Naive thymus-derived CD4-positive, alpha-beta T cell (primary cell): ENCODE measurements at regions not wholly inside any gene's neighbourhood (a gene's known extent, or its start where the extent isn't known, plus 50 kb on each side); places are given as distances from the start of the nearest gene placed in this dataset.
"Not testable (repeated sequence)": the region's sequence is repeated elsewhere in the genome, so short reads cannot be mapped to it uniquely, and the experiment has no call there.

ENCODE experiments used
- ATAC-seq: fragments of 150-1000 bp; cut with Tn5 transposase; 2 replicates; pipeline ENCODE4 v1.10.0; 2021; ENCODE audit warnings: mild to moderate bottlenecking, moderate library complexity
- CTCF ChIA-PET: fragments of 350-600 bp; sonication (Branson Sonifier 250); formaldehyde crosslinking; loops from one replicate; lab custom pipeline; 2021; ENCODE audit warnings: antibody characterized with exemption; lab: Charles Lee
- POLR2A ChIA-PET: fragments of 350-600 bp; sonication (Branson Sonifier 250); formaldehyde crosslinking; loops from one replicate; lab custom pipeline; 2021; ENCODE audit warnings: antibody characterized with exemption, inconsistent platforms; lab: Charles Lee
- DNase-seq, 9 donors: peaks; one replicate each; pipeline versions ENCODE4 v3.0.0 to v3.0.0-alpha.2; 2020 to 2022; ENCODE audit warnings: mixed read lengths in 1 of 9
- H3K27ac ChIP-seq: one replicate; pipeline ENCODE4 v1.7.0; 2013; ENCODE audit warnings: mild to moderate bottlenecking, low read depth, low read length, moderate library complexity
- H3K27me3 ChIP-seq, 2 donors: one replicate each; pipeline ENCODE4 v1.7.0; 2013; ENCODE audit warnings: low read length in 2 of 2, mild to moderate bottlenecking in 2 of 2, moderate library complexity in 2 of 2; ENCODE audit not compliant: control insufficient read depth in 2 of 2, insufficient read depth in 2 of 2
- H3K36me3 ChIP-seq, 3 experiments: 1 replicate in 2 of 3; 2 replicates in 1 of 3; pipeline ENCODE4 v1.7.0; 2013; ENCODE audit warnings: low read length in 3 of 3, mild to moderate bottlenecking in 3 of 3, moderate library complexity in 1 of 3; ENCODE audit not compliant: insufficient read depth in 3 of 3, control insufficient read depth in 2 of 3
- H3K4me1 ChIP-seq, 2 donors: one replicate each; pipeline ENCODE4 v1.7.0; 2013; ENCODE audit warnings: low read length in 2 of 2, mild to moderate bottlenecking in 2 of 2, moderate library complexity in 1 of 2; ENCODE audit not compliant: control insufficient read depth in 2 of 2, insufficient read depth in 2 of 2
- H3K4me3 ChIP-seq: 2 replicates; pipeline ENCODE4 v1.7.0; 2013; ENCODE audit warnings: mild to moderate bottlenecking, low read length
- H3K9me3 ChIP-seq, 3 experiments: 1 replicate in 2 of 3; 2 replicates in 1 of 3; pipeline ENCODE4 v1.7.0; 2013; ENCODE audit warnings: low read length in 3 of 3; ENCODE audit not compliant: control insufficient read depth in 2 of 3
- H3K27ac Mint-ChIP-seq, 9 donors: one replicate each; pipeline ENCODE4 v1.8.0; 2020 to 2022; ENCODE audit warnings: mixed read lengths in 9 of 9, mild to moderate bottlenecking in 8 of 9, moderate library complexity in 5 of 9, inconsistent platforms in 2 of 9
- H3K27me3 Mint-ChIP-seq, 5 donors: one replicate each; pipeline ENCODE4 v1.8.0; 2021 to 2022; ENCODE audit warnings: mixed read lengths in 5 of 5, mild to moderate bottlenecking in 1 of 5
- H3K36me3 Mint-ChIP-seq, 5 donors: one replicate each; pipeline ENCODE4 v1.8.0; 2020 to 2022; ENCODE audit warnings: mixed read lengths in 5 of 5, mild to moderate bottlenecking in 3 of 5, inconsistent platforms in 1 of 5
- H3K4me1 Mint-ChIP-seq, 7 donors: one replicate each; pipeline ENCODE4 v1.8.0; 2020 to 2022; ENCODE audit warnings: mixed read lengths in 7 of 7, mild to moderate bottlenecking in 3 of 7, inconsistent platforms in 1 of 7
- H3K4me3 Mint-ChIP-seq, 10 donors: one replicate each; pipeline ENCODE4 v1.8.0; 2020 to 2022; ENCODE audit warnings: mild to moderate bottlenecking in 10 of 10, mixed read lengths in 10 of 10, moderate library complexity in 6 of 10, inconsistent platforms in 2 of 10
- H3K9me3 Mint-ChIP-seq, 11 donors: one replicate each; pipeline ENCODE4 v1.8.0; 2020 to 2022; ENCODE audit warnings: mixed read lengths in 11 of 11, mild to moderate bottlenecking in 4 of 11, inconsistent platforms in 1 of 11, moderate library complexity in 1 of 11
- intact Hi-C, 2 donors: fragments of 100-400 bp; cut with micrococcal nuclease; formaldehyde crosslinking; loops; one replicate each; pipeline ENCODE4 v1.15.1; 2023

GRCh38 chr15:20292422-20293005 is 249.1 kb downstream of the GOLGA6L6 start:
- H3K9me3 ChIP-seq, H3K4me3 Mint-ChIP-seq, H3K4me1 ChIP-seq, H3K27me3 Mint-ChIP-seq, H3K36me3 Mint-ChIP-seq, ATAC-seq, H3K4me3 ChIP-seq, H3K27ac Mint-ChIP-seq, H3K4me1 Mint-ChIP-seq, H3K27ac ChIP-seq, CTCF ChIA-PET, POLR2A ChIA-PET, intact Hi-C loops, DNase-seq, H3K27me3 ChIP-seq, H3K36me3 ChIP-seq, H3K9me3 Mint-ChIP-seq: not testable (repeated sequence)

GRCh38 chr15:20291616-20292015 is 250.0 kb downstream of the GOLGA6L6 start:
- H3K36me3 ChIP-seq, H3K36me3 Mint-ChIP-seq, H3K9me3 ChIP-seq, H3K27me3 ChIP-seq, ATAC-seq, POLR2A ChIA-PET, DNase-seq, H3K4me3 ChIP-seq, CTCF ChIA-PET, H3K4me3 Mint-ChIP-seq, H3K9me3 Mint-ChIP-seq, H3K4me1 ChIP-seq, intact Hi-C loops, H3K27ac Mint-ChIP-seq, H3K27me3 Mint-ChIP-seq, H3K4me1 Mint-ChIP-seq, H3K27ac ChIP-seq: not testable (repeated sequence)

GRCh38 chr15:20290606-20291005 is 251.0 kb downstream of the GOLGA6L6 start:
- H3K4me3 ChIP-seq, H3K4me3 Mint-ChIP-seq, H3K36me3 ChIP-seq, H3K9me3 ChIP-seq, H3K27ac Mint-ChIP-seq, intact Hi-C loops, H3K27me3 Mint-ChIP-seq, POLR2A ChIA-PET, H3K9me3 Mint-ChIP-seq, H3K27me3 ChIP-seq, H3K4me1 ChIP-seq, CTCF ChIA-PET, H3K4me1 Mint-ChIP-seq, ATAC-seq, H3K36me3 Mint-ChIP-seq, H3K27ac ChIP-seq: not testable (repeated sequence)
- DNase-seq = peak in 1 of 9 donors; percentile 20

- H3K4me3 Mint-ChIP-seq, H3K4me3 ChIP-seq, H3K4me1 Mint-ChIP-seq, ATAC-seq, H3K27me3 Mint-ChIP-seq, H3K27me3 ChIP-seq, DNase-seq, H3K9me3 ChIP-seq, POLR2A ChIA-PET, H3K27ac ChIP-seq, H3K4me1 ChIP-seq, H3K36me3 ChIP-seq, CTCF ChIA-PET, intact Hi-C loops, H3K9me3 Mint-ChIP-seq, H3K36me3 Mint-ChIP-seq, H3K27ac Mint-ChIP-seq: not testable (repeated sequence)
Measured at GRCh38 chr15:20289538-20290103, 252.0 kb downstream of the GOLGA6L6 start.

- H3K4me1 Mint-ChIP-seq, CTCF ChIA-PET, H3K36me3 ChIP-seq, H3K4me3 ChIP-seq, POLR2A ChIA-PET, intact Hi-C loops, H3K4me3 Mint-ChIP-seq, ATAC-seq, H3K4me1 ChIP-seq, H3K27me3 Mint-ChIP-seq, H3K36me3 Mint-ChIP-seq, H3K27ac ChIP-seq, H3K9me3 ChIP-seq, H3K27ac Mint-ChIP-seq, H3K9me3 Mint-ChIP-seq, H3K27me3 ChIP-seq: not testable (repeated sequence)
- peak in 1 of 9 donors; percentile 14 for DNase-seq
Measured at GRCh38 chr15:20288800-20289537, 252.6 kb downstream of the GOLGA6L6 start.

GRCh38 chr15:20286559-20286958 is 255.0 kb downstream of the GOLGA6L6 start:
- DNase-seq, CTCF ChIA-PET, intact Hi-C loops, H3K4me1 ChIP-seq, POLR2A ChIA-PET, H3K27me3 Mint-ChIP-seq, H3K9me3 ChIP-seq, H3K4me1 Mint-ChIP-seq, H3K36me3 ChIP-seq, H3K27ac ChIP-seq, H3K27me3 ChIP-seq, H3K9me3 Mint-ChIP-seq, H3K36me3 Mint-ChIP-seq, ATAC-seq, H3K4me3 Mint-ChIP-seq, H3K4me3 ChIP-seq, H3K27ac Mint-ChIP-seq: not testable (repeated sequence)

DNA sequence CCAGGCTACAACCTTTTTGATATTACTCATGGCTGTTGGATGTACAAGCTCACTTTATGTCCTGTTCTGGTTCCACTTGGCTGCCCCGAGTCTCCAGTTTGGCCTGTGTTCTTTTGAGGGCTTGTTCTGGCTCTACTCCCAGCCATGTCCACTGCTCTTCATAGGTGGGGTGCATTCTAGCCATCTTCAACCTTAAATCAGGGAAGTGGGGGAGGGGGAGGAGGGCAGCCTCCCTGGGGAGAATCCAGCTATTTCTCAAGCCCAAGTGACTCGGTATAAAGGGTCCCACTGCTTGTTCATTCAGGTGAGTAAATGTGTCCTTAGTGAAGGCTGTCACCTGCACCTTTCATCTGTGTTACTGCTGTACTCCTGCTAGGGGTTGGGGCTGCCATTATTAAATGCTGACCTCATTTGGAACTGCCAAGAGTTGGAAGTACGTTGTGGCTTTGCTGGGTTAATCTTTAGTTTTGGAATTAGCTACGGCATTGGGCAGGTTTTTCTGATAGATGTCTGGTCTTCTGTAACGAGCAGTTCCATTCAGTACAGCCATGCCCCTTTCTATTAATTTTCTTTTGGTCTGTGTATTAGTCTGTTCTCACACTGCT is 255.8 kb downstream of the GOLGA6L6 start:
- CTCF ChIA-PET, H3K36me3 ChIP-seq, H3K4me3 ChIP-seq, intact Hi-C loops, H3K27me3 ChIP-seq, H3K4me3 Mint-ChIP-seq, H3K36me3 Mint-ChIP-seq, H3K27ac ChIP-seq, H3K27me3 Mint-ChIP-seq, ATAC-seq, H3K4me1 ChIP-seq, H3K27ac Mint-ChIP-seq, H3K4me1 Mint-ChIP-seq, H3K9me3 ChIP-seq, POLR2A ChIA-PET, H3K9me3 Mint-ChIP-seq: not testable (repeated sequence)
- DNase-seq = peak in 1 of 9 donors; percentile 15
